ENCODE measurements at regions not wholly inside any gene's neighbourhood (a gene's known extent, or its start where the extent isn't known, plus 50 kb on each side); places are given as distances from the start of the nearest gene placed in this dataset.

DNA sequence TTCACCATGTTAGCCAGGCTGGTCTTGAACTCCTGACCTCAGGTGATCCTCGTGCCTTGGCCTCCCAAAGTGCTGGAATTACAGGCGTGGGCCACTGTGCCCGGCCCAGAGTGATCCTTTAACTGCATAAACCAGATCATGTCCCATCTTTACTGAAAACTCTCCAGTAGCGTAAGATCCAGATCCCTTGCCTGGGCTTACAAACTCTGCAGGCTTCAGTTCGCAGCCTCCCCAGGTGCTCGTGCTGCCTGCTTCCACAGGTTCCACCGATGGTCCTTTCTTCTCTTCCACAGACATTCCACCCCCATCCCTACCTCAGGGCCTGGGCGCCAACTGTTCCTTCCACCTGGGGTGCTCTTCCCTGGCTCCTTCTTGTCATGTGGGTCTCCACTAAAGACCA, 88.8 kb upstream of the SHANK2 start:
- H3K9me1 ChIP-seq (ENCODE audit: control insufficient read depth, extremely low read depth, insufficient read depth, low read length), result no peaks in the 10 kb centered on the region
- dilution Hi-C loops (cut with MboI; ENCODE audit: extremely low pct_ligation_motif_present, low sequenced_read_pairs), result no loop called here
- FAIRE-seq, result no peak

DNA sequence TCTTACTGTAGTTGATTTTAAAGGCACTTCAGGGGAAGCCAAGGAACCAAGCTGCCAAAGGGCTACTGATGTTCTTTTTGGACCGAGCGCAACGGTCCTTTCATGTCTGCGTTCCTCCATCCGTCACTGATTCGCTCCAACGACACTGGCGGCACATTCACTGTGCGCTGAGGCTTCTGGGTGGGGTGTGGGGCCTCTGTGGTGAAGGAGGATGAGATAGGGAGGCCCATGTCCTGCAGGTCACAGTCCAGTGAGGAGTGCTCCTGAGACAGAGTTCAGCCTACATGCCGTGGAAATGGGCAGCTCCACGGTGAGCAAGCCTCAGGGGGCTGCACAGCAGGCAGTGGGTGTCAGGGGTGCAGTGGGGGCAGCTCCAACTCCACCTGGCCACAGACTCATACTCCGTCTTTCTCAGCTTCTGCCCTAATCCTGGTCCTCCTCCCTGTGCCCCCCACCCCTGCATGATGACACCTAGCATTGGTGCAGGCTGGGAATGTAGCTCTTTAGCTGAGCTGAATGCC, 87.8 kb upstream of the SHANK2 start:
- H3K9me1 ChIP-seq (ENCODE audit: control insufficient read depth, extremely low read depth, insufficient read depth, low read length), result no peaks in the 10 kb centered on the region
- H3K9me3 ChIP-seq (ENCODE audit: control insufficient read depth, low read depth, low read length), result no peaks in the 10 kb centered on the region
- no peak overlapping the region for H3K27ac ChIP-seq (ENCODE audit: control insufficient read depth, insufficient read depth, low read length)
- peaks cover 11% of the 10 kb centered on the region for H3K4me1 ChIP-seq (ENCODE audit: control insufficient read depth, extremely low read depth, insufficient read depth, low read length)
- H3K4me2 ChIP-seq (ENCODE audit: control insufficient read depth, extremely low read depth, insufficient read depth, low read depth, low read length), result no peak overlapping the region
- no peak for FAIRE-seq
- no peak overlapping the region for H3K4me3 ChIP-seq (ENCODE audit: control insufficient read depth in 2 of 3, extremely low read depth in 1 of 3, insufficient read depth in 2 of 3, low read depth in 1 of 3, low read length in 3 of 3)
- dilution Hi-C loops (cut with MboI; ENCODE audit: extremely low pct_ligation_motif_present, low sequenced_read_pairs), result no loop called here
- H3K79me2 ChIP-seq (ENCODE audit: control insufficient read depth, insufficient read depth, low read length), result no peaks in the 10 kb centered on the region
- DNase-seq (ENCODE audit: low read depth, low spot score), result no peak
- no peaks in the 10 kb centered on the region for H4K20me1 ChIP-seq (ENCODE audit: control insufficient read depth, extremely low read depth, insufficient read depth, low read length)
- no peak overlapping the region for H3K9ac ChIP-seq (ENCODE audit: control insufficient read depth, extremely low read depth, insufficient read depth, low read length)
- H3K36me3 ChIP-seq (ENCODE audit: control insufficient read depth in 2 of 2, extremely low read depth in 1 of 2, insufficient read depth in 2 of 2, low read length in 2 of 2), result no peaks in the 10 kb centered on the region
- TF ChIP-seq, protein P1, sequence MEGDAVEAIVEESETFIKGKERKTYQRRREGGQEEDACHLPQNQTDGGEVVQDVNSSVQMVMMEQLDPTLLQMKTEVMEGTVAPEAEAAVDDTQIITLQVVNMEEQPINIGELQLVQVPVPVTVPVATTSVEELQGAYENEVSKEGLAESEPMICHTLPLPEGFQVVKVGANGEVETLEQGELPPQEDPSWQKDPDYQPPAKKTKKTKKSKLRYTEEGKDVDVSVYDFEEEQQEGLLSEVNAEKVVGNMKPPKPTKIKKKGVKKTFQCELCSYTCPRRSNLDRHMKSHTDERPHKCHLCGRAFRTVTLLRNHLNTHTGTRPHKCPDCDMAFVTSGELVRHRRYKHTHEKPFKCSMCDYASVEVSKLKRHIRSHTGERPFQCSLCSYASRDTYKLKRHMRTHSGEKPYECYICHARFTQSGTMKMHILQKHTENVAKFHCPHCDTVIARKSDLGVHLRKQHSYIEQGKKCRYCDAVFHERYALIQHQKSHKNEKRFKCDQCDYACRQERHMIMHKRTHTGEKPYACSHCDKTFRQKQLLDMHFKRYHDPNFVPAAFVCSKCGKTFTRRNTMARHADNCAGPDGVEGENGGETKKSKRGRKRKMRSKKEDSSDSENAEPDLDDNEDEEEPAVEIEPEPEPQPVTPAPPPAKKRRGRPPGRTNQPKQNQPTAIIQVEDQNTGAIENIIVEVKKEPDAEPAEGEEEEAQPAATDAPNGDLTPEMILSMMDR (optimal IDR thresholded peaks at IDR 0.05 in 1 of 3, IDR thresholded peaks at IDR 0.05 in 1 of 3, conservative IDR thresholded peaks at IDR 0.05 in 1 of 3; ENCODE audit: extremely low read depth in 1 of 3, insufficient read depth in 2 of 3, low read length in 3 of 3), result no peak
- no peak for TF ChIP-seq EZH2 (IDR thresholded peaks at IDR 0.05; ENCODE audit: low read length)
- H3K27me3 ChIP-seq (ENCODE audit: control insufficient read depth, extremely low read depth, insufficient read depth, low read length), result no peaks in the 10 kb centered on the region
- H2AFZ ChIP-seq (ENCODE audit: control insufficient read depth, low read length), result no peak overlapping the region

More for the DNA sequence above, 88.8 kb upstream of the SHANK2 start:
- Histone ChIP-seq H2AFZ (ENCODE audit: control insufficient read depth, low read length) (no peak overlapping the region), H3K4me3 (ENCODE audit: control insufficient read depth in 2 of 3, extremely low read depth in 1 of 3, insufficient read depth in 2 of 3, low read depth in 1 of 3, low read length in 3 of 3) (no peak overlapping the region), H3K9me3 (ENCODE audit: control insufficient read depth, low read depth, low read length) (no peaks in the 10 kb centered on the region), H4K20me1 (ENCODE audit: control insufficient read depth, extremely low read depth, insufficient read depth, low read length) (no peaks in the 10 kb centered on the region), H3K79me2 (ENCODE audit: control insufficient read depth, insufficient read depth, low read length) (no peaks in the 10 kb centered on the region), H3K9ac (ENCODE audit: control insufficient read depth, extremely low read depth, insufficient read depth, low read length) (no peak overlapping the region), H3K4me2 (ENCODE audit: control insufficient read depth, extremely low read depth, insufficient read depth, low read depth, low read length) (no peak overlapping the region), H3K27ac (ENCODE audit: control insufficient read depth, insufficient read depth, low read length) (no peak overlapping the region), H3K4me1 (ENCODE audit: control insufficient read depth, extremely low read depth, insufficient read depth, low read length) (peaks cover 11% of the 10 kb centered on the region), H3K36me3 (ENCODE audit: control insufficient read depth in 2 of 2, extremely low read depth in 1 of 2, insufficient read depth in 2 of 2, low read length in 2 of 2) (no peaks in the 10 kb centered on the region), H3K27me3 (ENCODE audit: control insufficient read depth, extremely low read depth, insufficient read depth, low read length) (peaks cover 3% of the 10 kb centered on the region)
- no peak for TF ChIP-seq EZH2 (IDR thresholded peaks at IDR 0.05; ENCODE audit: low read length)
- TF ChIP-seq, protein P1 (optimal IDR thresholded peaks at IDR 0.05 in 1 of 3, IDR thresholded peaks at IDR 0.05 in 1 of 3, conservative IDR thresholded peaks at IDR 0.05 in 1 of 3; ENCODE audit: extremely low read depth in 1 of 3, insufficient read depth in 2 of 3, low read length in 3 of 3), result no peak
- DNase-seq (ENCODE audit: low read depth, low spot score), result no peak
